ENCODE measurements at regions not wholly inside any gene's neighbourhood (a gene's known extent, or its start where the extent isn't known, plus 50 kb on each side); places are given as distances from the start of the nearest gene placed in this dataset.

DNA sequence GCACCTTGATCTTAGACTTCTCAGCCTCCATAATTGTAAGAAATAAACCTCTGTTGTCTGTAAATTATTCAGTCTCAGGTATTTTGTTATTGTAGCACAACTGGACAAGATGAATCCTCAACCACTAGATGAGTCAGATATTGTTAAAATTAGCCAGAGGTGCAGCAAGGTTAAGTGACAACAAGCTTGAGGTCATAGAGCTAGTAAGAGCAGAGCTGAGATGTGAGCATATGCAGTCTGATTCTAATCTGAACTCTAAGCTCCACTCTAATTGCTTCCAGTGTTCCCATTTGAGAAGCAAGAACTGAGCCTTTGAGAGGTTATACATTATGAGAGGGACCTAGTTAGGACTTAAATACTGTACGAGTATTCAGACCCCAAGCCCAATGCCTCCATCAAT lies 93.1 kb downstream of the FZD1 start:
- TF ChIP-seq POLR2AphosphoS5 (IDR thresholded peaks at IDR 0.05) = no peak
- TF ChIP-seq, protein P1, sequence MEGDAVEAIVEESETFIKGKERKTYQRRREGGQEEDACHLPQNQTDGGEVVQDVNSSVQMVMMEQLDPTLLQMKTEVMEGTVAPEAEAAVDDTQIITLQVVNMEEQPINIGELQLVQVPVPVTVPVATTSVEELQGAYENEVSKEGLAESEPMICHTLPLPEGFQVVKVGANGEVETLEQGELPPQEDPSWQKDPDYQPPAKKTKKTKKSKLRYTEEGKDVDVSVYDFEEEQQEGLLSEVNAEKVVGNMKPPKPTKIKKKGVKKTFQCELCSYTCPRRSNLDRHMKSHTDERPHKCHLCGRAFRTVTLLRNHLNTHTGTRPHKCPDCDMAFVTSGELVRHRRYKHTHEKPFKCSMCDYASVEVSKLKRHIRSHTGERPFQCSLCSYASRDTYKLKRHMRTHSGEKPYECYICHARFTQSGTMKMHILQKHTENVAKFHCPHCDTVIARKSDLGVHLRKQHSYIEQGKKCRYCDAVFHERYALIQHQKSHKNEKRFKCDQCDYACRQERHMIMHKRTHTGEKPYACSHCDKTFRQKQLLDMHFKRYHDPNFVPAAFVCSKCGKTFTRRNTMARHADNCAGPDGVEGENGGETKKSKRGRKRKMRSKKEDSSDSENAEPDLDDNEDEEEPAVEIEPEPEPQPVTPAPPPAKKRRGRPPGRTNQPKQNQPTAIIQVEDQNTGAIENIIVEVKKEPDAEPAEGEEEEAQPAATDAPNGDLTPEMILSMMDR (IDR thresholded peaks at IDR 0.05) = no peak
- no peak for TF ChIP-seq POLR2A (IDR thresholded peaks at IDR 0.05)
- TF ChIP-seq EP300 (IDR thresholded peaks at IDR 0.05) = no peak

All from stomach (tissue), 4 donors.